ENCODE measurements at regions not wholly inside any gene's neighbourhood (a gene's known extent, or its start where the extent isn't known, plus 50 kb on each side); places are given as distances from the start of the nearest gene placed in this dataset.

DNA sequence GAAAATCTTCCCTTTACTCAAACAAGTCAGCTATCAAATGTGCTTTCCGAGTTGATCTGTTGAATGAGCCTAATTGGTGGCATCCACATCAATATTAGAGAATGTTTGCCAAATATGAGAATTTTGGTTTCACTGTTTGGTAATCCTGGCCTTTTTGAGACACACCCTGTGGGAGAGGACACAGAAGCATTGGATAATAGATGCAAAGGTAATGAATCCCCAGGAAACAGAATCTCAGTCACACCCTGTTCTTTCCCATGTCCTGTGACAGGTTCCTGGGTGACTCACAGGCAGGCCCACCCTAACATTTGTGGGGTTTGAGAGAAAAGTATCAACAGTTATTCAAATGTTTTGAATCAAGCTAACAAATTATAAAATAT lies 99.8 kb upstream of the PELI1 start (continued):
- TF ChIP-seq, protein P1, sequence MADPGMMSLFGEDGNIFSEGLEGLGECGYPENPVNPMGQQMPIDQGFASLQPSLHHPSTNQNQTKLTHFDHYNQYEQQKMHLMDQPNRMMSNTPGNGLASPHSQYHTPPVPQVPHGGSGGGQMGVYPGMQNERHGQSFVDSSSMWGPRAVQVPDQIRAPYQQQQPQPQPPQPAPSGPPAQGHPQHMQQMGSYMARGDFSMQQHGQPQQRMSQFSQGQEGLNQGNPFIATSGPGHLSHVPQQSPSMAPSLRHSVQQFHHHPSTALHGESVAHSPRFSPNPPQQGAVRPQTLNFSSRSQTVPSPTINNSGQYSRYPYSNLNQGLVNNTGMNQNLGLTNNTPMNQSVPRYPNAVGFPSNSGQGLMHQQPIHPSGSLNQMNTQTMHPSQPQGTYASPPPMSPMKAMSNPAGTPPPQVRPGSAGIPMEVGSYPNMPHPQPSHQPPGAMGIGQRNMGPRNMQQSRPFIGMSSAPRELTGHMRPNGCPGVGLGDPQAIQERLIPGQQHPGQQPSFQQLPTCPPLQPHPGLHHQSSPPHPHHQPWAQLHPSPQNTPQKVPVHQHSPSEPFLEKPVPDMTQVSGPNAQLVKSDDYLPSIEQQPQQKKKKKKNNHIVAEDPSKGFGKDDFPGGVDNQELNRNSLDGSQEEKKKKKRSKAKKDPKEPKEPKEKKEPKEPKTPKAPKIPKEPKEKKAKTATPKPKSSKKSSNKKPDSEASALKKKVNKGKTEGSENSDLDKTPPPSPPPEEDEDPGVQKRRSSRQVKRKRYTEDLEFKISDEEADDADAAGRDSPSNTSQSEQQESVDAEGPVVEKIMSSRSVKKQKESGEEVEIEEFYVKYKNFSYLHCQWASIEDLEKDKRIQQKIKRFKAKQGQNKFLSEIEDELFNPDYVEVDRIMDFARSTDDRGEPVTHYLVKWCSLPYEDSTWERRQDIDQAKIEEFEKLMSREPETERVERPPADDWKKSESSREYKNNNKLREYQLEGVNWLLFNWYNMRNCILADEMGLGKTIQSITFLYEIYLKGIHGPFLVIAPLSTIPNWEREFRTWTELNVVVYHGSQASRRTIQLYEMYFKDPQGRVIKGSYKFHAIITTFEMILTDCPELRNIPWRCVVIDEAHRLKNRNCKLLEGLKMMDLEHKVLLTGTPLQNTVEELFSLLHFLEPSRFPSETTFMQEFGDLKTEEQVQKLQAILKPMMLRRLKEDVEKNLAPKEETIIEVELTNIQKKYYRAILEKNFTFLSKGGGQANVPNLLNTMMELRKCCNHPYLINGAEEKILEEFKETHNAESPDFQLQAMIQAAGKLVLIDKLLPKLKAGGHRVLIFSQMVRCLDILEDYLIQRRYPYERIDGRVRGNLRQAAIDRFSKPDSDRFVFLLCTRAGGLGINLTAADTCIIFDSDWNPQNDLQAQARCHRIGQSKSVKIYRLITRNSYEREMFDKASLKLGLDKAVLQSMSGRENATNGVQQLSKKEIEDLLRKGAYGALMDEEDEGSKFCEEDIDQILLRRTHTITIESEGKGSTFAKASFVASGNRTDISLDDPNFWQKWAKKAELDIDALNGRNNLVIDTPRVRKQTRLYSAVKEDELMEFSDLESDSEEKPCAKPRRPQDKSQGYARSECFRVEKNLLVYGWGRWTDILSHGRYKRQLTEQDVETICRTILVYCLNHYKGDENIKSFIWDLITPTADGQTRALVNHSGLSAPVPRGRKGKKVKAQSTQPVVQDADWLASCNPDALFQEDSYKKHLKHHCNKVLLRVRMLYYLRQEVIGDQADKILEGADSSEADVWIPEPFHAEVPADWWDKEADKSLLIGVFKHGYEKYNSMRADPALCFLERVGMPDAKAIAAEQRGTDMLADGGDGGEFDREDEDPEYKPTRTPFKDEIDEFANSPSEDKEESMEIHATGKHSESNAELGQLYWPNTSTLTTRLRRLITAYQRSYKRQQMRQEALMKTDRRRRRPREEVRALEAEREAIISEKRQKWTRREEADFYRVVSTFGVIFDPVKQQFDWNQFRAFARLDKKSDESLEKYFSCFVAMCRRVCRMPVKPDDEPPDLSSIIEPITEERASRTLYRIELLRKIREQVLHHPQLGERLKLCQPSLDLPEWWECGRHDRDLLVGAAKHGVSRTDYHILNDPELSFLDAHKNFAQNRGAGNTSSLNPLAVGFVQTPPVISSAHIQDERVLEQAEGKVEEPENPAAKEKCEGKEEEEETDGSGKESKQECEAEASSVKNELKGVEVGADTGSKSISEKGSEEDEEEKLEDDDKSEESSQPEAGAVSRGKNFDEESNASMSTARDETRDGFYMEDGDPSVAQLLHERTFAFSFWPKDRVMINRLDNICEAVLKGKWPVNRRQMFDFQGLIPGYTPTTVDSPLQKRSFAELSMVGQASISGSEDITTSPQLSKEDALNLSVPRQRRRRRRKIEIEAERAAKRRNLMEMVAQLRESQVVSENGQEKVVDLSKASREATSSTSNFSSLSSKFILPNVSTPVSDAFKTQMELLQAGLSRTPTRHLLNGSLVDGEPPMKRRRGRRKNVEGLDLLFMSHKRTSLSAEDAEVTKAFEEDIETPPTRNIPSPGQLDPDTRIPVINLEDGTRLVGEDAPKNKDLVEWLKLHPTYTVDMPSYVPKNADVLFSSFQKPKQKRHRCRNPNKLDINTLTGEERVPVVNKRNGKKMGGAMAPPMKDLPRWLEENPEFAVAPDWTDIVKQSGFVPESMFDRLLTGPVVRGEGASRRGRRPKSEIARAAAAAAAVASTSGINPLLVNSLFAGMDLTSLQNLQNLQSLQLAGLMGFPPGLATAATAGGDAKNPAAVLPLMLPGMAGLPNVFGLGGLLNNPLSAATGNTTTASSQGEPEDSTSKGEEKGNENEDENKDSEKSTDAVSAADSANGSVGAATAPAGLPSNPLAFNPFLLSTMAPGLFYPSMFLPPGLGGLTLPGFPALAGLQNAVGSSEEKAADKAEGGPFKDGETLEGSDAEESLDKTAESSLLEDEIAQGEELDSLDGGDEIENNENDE (IDR thresholded peaks at IDR 0.05; ENCODE audit: insufficient replicate concordance, low read length): no peak
- TF ChIP-seq NANOG (IDR thresholded peaks at IDR 0.05; ENCODE audit: insufficient read depth, low read depth, low read length, poor library complexity, severe bottlenecking) (no peak), ATF2 (IDR thresholded peaks at IDR 0.05; ENCODE audit: low read length) (no peak), POLR2A (IDR thresholded peaks at IDR 0.05; ENCODE audit: control extremely low read depth in 1 of 2, low read depth in 2 of 2, low read length in 2 of 2) (no peak), SIX5 (IDR thresholded peaks at IDR 0.05; ENCODE audit: low read depth, low read length) (no peak), PHF8 (conservative IDR thresholded peaks at IDR 0.05; ENCODE audit: low read depth, low read length) (no peak), CHD1 (IDR thresholded peaks at IDR 0.05; ENCODE audit: low read depth, low read length) (no peak), EGR1 (IDR thresholded peaks at IDR 0.05; ENCODE audit: borderline replicate concordance, low read depth, low read length) (no peak), SUZ12 (IDR thresholded peaks at IDR 0.05; ENCODE audit: low read length) (no peak), CBX8 (IDR thresholded peaks at IDR 0.05; ENCODE audit: borderline replicate concordance, low read depth, low read length) (no peak)
- TF ChIP-seq, protein P2, sequence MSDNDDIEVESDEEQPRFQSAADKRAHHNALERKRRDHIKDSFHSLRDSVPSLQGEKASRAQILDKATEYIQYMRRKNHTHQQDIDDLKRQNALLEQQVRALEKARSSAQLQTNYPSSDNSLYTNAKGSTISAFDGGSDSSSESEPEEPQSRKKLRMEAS (IDR thresholded peaks at IDR 0.05): no peak

Data from H1 (cell line).